Parathyroid adenoma (tissue), 2 donors: ENCODE measurements at regions not wholly inside any gene's neighbourhood (a gene's known extent, or its start where the extent isn't known, plus 50 kb on each side); places are given as distances from the start of the nearest gene placed in this dataset.

ENCODE experiments used
- H2AFZ ChIP-seq: fragments of 300-600 bp; sonication (generic); one replicate; pipeline ENCODE4 v1.7.0; 2017; ENCODE audit warnings: antibody characterized with exemption, mild to moderate bottlenecking
- H3K27ac ChIP-seq: fragments of 300-600 bp; sonication (generic); one replicate; pipeline ENCODE4 v1.7.0; 2017
- H3K27me3 ChIP-seq: fragments of 300-600 bp; sonication (generic); one replicate; pipeline ENCODE4 v1.7.0; 2017; ENCODE audit warnings: low read length; ENCODE audit not compliant: control insufficient read depth, insufficient read depth
- H3K36me3 ChIP-seq: fragments of 300-600 bp; sonication (generic); one replicate; pipeline ENCODE4 v1.7.0; 2017; ENCODE audit warnings: low read length; ENCODE audit not compliant: control insufficient read depth, insufficient read depth
- H3K4me1 ChIP-seq: fragments of 300-600 bp; sonication (generic); one replicate; pipeline ENCODE4 v1.7.0; 2017; ENCODE audit warnings: control low read depth
- H3K4me2 ChIP-seq: fragments of 300-600 bp; sonication (generic); one replicate; pipeline ENCODE4 v1.7.0; 2017; ENCODE audit warnings: low read length
- H3K4me3 ChIP-seq: fragments of 300-600 bp; sonication (generic); one replicate; pipeline ENCODE4 v1.7.0; 2017; ENCODE audit warnings: low read depth, low read length
- H3K79me2 ChIP-seq: fragments of 300-600 bp; sonication (generic); one replicate; pipeline ENCODE4 v1.7.0; 2017; ENCODE audit warnings: control low read depth
- H3K9ac ChIP-seq: fragments of 300-600 bp; sonication (generic); one replicate; pipeline ENCODE4 v1.7.0; 2017; ENCODE audit warnings: mild to moderate bottlenecking
- H3K9me3 ChIP-seq: fragments of 300-600 bp; sonication (generic); one replicate; pipeline ENCODE4 v1.7.0; 2017; ENCODE audit warnings: low read length; ENCODE audit not compliant: control insufficient read depth
- TF ChIP-seq, protein P1 (sequence below): fragments of 300-600 bp; sonication (generic); IDR thresholded peaks from one replicate; pipeline ENCODE4 v1.7.0; 2017; ENCODE audit warnings: antibody characterized with exemption, mild to moderate bottlenecking
- donor health status: primary hyperparathyroidism.

DNA sequence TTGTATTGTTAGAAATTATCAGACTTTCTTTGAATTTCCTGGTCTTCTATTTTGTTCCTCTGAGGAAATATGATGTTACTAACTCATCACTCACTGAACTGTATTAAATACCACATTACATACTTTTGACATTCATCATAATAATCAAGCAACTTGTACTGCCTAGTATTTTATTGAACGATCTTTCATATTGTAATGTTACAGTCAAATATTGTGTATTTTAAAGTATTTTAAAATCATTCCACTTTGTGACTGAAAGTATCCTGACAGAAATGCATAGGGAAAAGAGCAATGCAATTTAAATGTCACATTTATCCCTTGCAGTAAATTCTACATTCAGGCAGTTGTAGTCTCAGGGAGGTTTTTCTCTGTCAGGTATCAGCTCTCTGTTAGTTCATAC is 1557.4 kb downstream of the CDH8 start:
- TF ChIP-seq, protein P1, sequence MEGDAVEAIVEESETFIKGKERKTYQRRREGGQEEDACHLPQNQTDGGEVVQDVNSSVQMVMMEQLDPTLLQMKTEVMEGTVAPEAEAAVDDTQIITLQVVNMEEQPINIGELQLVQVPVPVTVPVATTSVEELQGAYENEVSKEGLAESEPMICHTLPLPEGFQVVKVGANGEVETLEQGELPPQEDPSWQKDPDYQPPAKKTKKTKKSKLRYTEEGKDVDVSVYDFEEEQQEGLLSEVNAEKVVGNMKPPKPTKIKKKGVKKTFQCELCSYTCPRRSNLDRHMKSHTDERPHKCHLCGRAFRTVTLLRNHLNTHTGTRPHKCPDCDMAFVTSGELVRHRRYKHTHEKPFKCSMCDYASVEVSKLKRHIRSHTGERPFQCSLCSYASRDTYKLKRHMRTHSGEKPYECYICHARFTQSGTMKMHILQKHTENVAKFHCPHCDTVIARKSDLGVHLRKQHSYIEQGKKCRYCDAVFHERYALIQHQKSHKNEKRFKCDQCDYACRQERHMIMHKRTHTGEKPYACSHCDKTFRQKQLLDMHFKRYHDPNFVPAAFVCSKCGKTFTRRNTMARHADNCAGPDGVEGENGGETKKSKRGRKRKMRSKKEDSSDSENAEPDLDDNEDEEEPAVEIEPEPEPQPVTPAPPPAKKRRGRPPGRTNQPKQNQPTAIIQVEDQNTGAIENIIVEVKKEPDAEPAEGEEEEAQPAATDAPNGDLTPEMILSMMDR, result no peak
- Histone ChIP-seq H3K4me1 (no peaks in the 10 kb centered on the region), H3K4me3 (no peak overlapping the region), H3K27me3 (no peaks in the 10 kb centered on the region), H2AFZ (no peak overlapping the region), H3K27ac (no peak overlapping the region), H3K9me3 (no peaks in the 10 kb centered on the region), H3K4me2 (no peak overlapping the region), H3K36me3 (no peaks in the 10 kb centered on the region), H3K9ac (no peak overlapping the region), H3K79me2 (no peaks in the 10 kb centered on the region)

DNA sequence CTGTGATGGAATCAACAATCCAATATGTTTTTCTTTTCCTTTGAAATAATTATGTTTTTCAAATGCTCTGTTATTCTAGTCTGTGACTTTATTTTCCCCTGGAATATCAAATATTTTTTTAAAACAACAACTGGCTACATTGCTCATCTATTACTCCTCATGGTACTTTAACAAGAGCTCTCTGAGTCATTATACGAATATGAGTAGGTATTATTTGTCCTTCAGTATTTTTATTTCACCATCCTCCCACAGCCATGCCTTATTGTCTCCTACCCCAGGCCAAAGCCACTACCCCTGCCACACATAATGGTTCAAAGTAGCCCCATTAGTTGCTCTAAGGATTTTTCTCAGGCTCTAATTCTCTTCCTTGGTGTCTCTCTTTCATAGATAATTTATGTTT is 1572.3 kb downstream of the CDH8 start:
- Histone ChIP-seq H3K79me2 (no peaks in the 10 kb centered on the region), H3K4me2 (no peak overlapping the region), H3K9ac (no peak overlapping the region), H3K36me3 (no peaks in the 10 kb centered on the region), H3K4me3 (no peak overlapping the region), H3K9me3 (no peaks in the 10 kb centered on the region), H3K4me1 (no peaks in the 10 kb centered on the region), H3K27ac (no peak overlapping the region), H3K27me3 (no peaks in the 10 kb centered on the region), H2AFZ (no peak overlapping the region)
- TF ChIP-seq, protein P1, result no peak

DNA sequence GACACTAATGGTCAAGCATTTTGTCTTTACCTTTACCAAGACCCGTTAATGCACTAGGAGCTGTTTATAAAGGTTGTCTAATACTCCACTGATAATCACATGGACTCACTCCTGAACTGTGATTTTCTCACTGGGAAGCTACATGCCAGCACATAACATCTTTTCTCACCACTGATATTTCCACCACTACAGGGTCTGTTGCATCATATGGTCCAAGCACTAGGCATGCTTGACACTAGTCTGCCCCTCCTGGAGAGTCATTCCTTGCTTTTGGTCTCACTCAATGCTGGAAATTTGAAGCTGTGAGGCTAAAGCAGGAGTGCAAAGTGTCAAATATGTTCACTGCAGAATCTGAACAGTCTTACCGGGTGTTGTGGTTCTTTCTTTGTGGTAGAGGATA is 1576.8 kb downstream of the CDH8 start:
- Histone ChIP-seq H3K4me2 (no peak overlapping the region), H3K27me3 (no peaks in the 10 kb centered on the region), H3K36me3 (no peaks in the 10 kb centered on the region), H3K4me3 (no peak overlapping the region), H3K27ac (no peak overlapping the region), H3K9me3 (no peaks in the 10 kb centered on the region), H3K9ac (no peak overlapping the region), H3K4me1 (no peaks in the 10 kb centered on the region), H3K79me2 (no peaks in the 10 kb centered on the region), H2AFZ (no peak overlapping the region)
- TF ChIP-seq, protein P1, result no peak

DNA sequence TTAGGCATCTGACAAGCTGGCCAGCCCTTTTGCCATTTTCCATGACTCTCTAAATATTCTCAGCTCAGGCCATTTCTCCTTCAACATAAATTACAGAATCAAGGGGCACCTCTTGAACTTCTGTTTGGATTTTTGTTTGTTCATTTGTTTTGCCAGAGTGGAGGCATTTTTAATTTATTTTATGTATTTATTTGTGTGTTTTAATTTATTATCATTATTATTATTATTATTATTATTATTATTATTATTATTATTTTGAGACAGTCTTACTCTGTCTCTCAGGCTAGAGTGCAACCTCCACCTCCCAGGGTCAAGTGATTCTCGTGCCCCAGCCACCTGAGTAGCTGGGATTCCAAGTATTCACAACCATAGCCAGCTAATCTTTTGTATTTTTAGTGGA is 1578.0 kb downstream of the CDH8 start:
- Histone ChIP-seq H3K4me2 (no peak overlapping the region), H3K9ac (no peak overlapping the region)
- TF ChIP-seq, protein P1, result no peak

DNA sequence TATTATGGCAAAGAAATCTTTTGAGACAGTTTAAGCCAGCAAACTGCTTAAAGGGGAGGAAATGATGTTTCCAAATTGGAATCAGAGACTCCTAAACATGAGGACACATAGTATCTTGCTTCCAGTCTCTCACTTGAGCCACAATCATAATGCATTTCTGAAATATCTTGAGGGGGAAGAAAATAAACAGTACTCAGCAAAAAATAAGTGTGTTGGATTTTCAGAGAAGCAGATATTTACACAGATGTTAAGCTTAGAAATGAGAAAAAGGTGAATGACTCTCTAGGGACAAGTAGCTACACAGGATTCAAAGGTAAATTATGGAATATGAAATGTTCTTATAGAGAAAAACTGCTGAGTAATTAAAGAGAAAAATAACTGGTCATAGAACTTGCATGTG is 1583.6 kb downstream of the CDH8 start:
- no peaks in the 10 kb centered on the region for H3K79me2 ChIP-seq
- TF ChIP-seq, protein P1, result no peak
- H3K4me1 ChIP-seq, result no peaks in the 10 kb centered on the region
- no peaks in the 10 kb centered on the region for H3K36me3 ChIP-seq
- H3K9me3 ChIP-seq, result no peaks in the 10 kb centered on the region
- H3K9ac ChIP-seq, result no peak overlapping the region
- H3K4me3 ChIP-seq, result no peak overlapping the region
- H3K4me2 ChIP-seq, result no peak overlapping the region
- no peaks in the 10 kb centered on the region for H3K27me3 ChIP-seq
- no peak overlapping the region for H2AFZ ChIP-seq
- no peak overlapping the region for H3K27ac ChIP-seq

More for the DNA sequence above, 1578.0 kb downstream of the CDH8 start:
- H3K79me2 ChIP-seq, result no peaks in the 10 kb centered on the region
- H3K4me3 ChIP-seq, result no peak overlapping the region
- H3K36me3 ChIP-seq, result no peaks in the 10 kb centered on the region
- no peaks in the 10 kb centered on the region for H3K9me3 ChIP-seq
- no peaks in the 10 kb centered on the region for H3K27me3 ChIP-seq
- H3K4me1 ChIP-seq, result no peaks in the 10 kb centered on the region
- H2AFZ ChIP-seq, result no peak overlapping the region
- H3K27ac ChIP-seq, result no peak overlapping the region
